HG03066 (cell line): ENCODE measurements at regions not wholly inside any gene's neighbourhood (a gene's known extent, or its start where the extent isn't known, plus 50 kb on each side); places are given as distances from the start of the nearest gene placed in this dataset.
"Not testable (repeated sequence)": the region's sequence is repeated elsewhere in the genome, so short reads cannot be mapped to it uniquely, and the experiment has no call there.

Experiments
- ATAC-seq: cut with Tn5 transposase; IDR thresholded peaks from one replicate; pipeline ENCODE4 v1.9.1; 2021; ENCODE audit warnings: low read depth; ENCODE audit not compliant: unreplicated experiment

- ATAC-seq: no peak
Measured at GRCh38 chrX:7409866-7410265, 261.9 kb upstream of the PUDP start.

- no peak for ATAC-seq
Measured at GRCh38 chrX:7399373-7399772, 251.4 kb upstream of the PUDP start.

- no peak for ATAC-seq
Measured at GRCh38 chrX:7390441-7390840, 242.5 kb upstream of the PUDP start.

- no peak for ATAC-seq
Measured at GRCh38 chrX:7389576-7389975, 241.6 kb upstream of the PUDP start.

GRCh38 chrX:7385131-7385530 is 237.2 kb upstream of the PUDP start:
- no peak for ATAC-seq

- ATAC-seq: no peak
Measured at GRCh38 chrX:7378406-7378805, 230.5 kb upstream of the PUDP start.

- ATAC-seq: no peak
Measured at GRCh38 chrX:7372825-7373525, 225.0 kb upstream of the PUDP start.

- no peak for ATAC-seq
Measured at GRCh38 chrX:7362111-7362510, 214.2 kb upstream of the PUDP start.

- ATAC-seq: no peak
Measured at GRCh38 chrX:7351926-7352325, 204.0 kb upstream of the PUDP start.

GRCh38 chrX:7347465-7347864 is 199.5 kb upstream of the PUDP start:
- no peak for ATAC-seq

- no peak for ATAC-seq
Measured at GRCh38 chrX:7346021-7346420, 198.1 kb upstream of the PUDP start.

GRCh38 chrX:7343181-7343580 is 195.2 kb upstream of the PUDP start:
- ATAC-seq: no peak

GRCh38 chrX:7335816-7336362 is 187.9 kb upstream of the PUDP start:
- ATAC-seq: not testable (repeated sequence)

GRCh38 chrX:7334253-7334935 is 186.4 kb upstream of the PUDP start:
- ATAC-seq: no peak

- no peak for ATAC-seq
Measured at GRCh38 chrX:7330971-7331746, 183.2 kb upstream of the PUDP start.

GRCh38 chrX:7330556-7330955 is 182.6 kb upstream of the PUDP start:
- no peak for ATAC-seq

- no peak for ATAC-seq
Measured at GRCh38 chrX:7318661-7319060, 170.7 kb upstream of the PUDP start.

- no peak for ATAC-seq
Measured at GRCh38 chrX:7318241-7318640, 170.3 kb upstream of the PUDP start.

- no peak for ATAC-seq
Measured at GRCh38 chrX:7316887-7317286, 168.9 kb upstream of the PUDP start.

- no peak for ATAC-seq
Measured at GRCh38 chrX:7316280-7316679, 168.3 kb upstream of the PUDP start.

- no peak for ATAC-seq
Measured at GRCh38 chrX:7314425-7314824, 166.5 kb upstream of the PUDP start.
